CD4-positive, alpha-beta memory T cell (primary cell): ENCODE measurements at regions not wholly inside any gene's neighbourhood (a gene's known extent, or its start where the extent isn't known, plus 50 kb on each side); places are given as distances from the start of the nearest gene placed in this dataset.

Experiments used
- CTCF ChIA-PET: fragments of 350-600 bp; sonication (Branson Sonifier 250); formaldehyde crosslinking; loops from one replicate; lab custom pipeline; 2021; ENCODE audit warnings: inconsistent platforms; ENCODE audit not compliant: partially characterized antibody; lab: Charles Lee
- POLR2A ChIA-PET: fragments of 350-600 bp; sonication (Branson Sonifier 250); formaldehyde crosslinking; loops from one replicate; lab custom pipeline; 2021; ENCODE audit not compliant: partially characterized antibody; lab: Charles Lee
- DNase-seq, 5 donors: peaks; one replicate each; pipeline versions ENCODE4 v3.0.0 to v3.0.0-alpha.2; 2020 to 2022; ENCODE audit warnings: mixed read lengths in 1 of 5
- H3K27ac ChIP-seq: one replicate; pipeline ENCODE4 v1.7.0; 2013; ENCODE audit warnings: low read depth, low read length
- H3K27me3 ChIP-seq: 2 replicates; pipeline ENCODE4 v1.7.0; 2013; ENCODE audit warnings: mild to moderate bottlenecking, low read length, moderate library complexity; ENCODE audit not compliant: insufficient read depth
- H3K36me3 ChIP-seq: 2 replicates; pipeline ENCODE4 v1.7.0; 2013; ENCODE audit warnings: mild to moderate bottlenecking, low read length, moderate library complexity; ENCODE audit not compliant: insufficient read depth
- H3K4me1 ChIP-seq: 2 replicates; pipeline ENCODE4 v1.7.0; 2013; ENCODE audit warnings: mild to moderate bottlenecking, low read length, moderate library complexity; ENCODE audit not compliant: insufficient read depth
- H3K4me3 ChIP-seq, 2 donors: one replicate each; pipeline ENCODE4 v1.7.0; 2013; ENCODE audit warnings: low read length in 2 of 2, mild to moderate bottlenecking in 1 of 2
- H3K9me3 ChIP-seq, 2 donors: one replicate each; pipeline ENCODE4 v1.7.0; 2013; ENCODE audit warnings: low read length in 2 of 2, control low read depth in 1 of 2; ENCODE audit not compliant: control insufficient read depth in 1 of 2
- H3K27ac Mint-ChIP-seq, 7 donors: one replicate each; pipeline ENCODE4 v1.8.0; 2020 to 2021; ENCODE audit warnings: mixed read lengths in 7 of 7, mild to moderate bottlenecking in 6 of 7, inconsistent platforms in 3 of 7, moderate library complexity in 3 of 7
- H3K27me3 Mint-ChIP-seq, 2 donors: one replicate each; pipeline ENCODE4 v1.8.0; 2020 to 2021; ENCODE audit warnings: mixed read lengths in 2 of 2
- H3K36me3 Mint-ChIP-seq, 2 donors: one replicate each; pipeline ENCODE4 v1.8.0; 2020 to 2021; ENCODE audit warnings: mixed read lengths in 2 of 2, inconsistent platforms in 1 of 2, mild to moderate bottlenecking in 1 of 2
- H3K4me1 Mint-ChIP-seq, 4 donors: one replicate each; pipeline ENCODE4 v1.8.0; 2020 to 2021; ENCODE audit warnings: mixed read lengths in 4 of 4, mild to moderate bottlenecking in 1 of 4
- H3K4me3 Mint-ChIP-seq, 8 donors: one replicate each; pipeline ENCODE4 v1.8.0; 2020 to 2021; ENCODE audit warnings: mixed read lengths in 8 of 8, mild to moderate bottlenecking in 7 of 8, moderate library complexity in 6 of 8, inconsistent platforms in 3 of 8
- H3K9me3 Mint-ChIP-seq, 8 donors: one replicate each; pipeline ENCODE4 v1.8.0; 2020 to 2021; ENCODE audit warnings: mixed read lengths in 8 of 8, mild to moderate bottlenecking in 5 of 8, inconsistent platforms in 3 of 8, moderate library complexity in 1 of 8
- intact Hi-C: fragments of 100-400 bp; cut with micrococcal nuclease; formaldehyde crosslinking; loops from one replicate; pipeline ENCODE4 v1.15.1; 2023

- no peak for DNase-seq
- no peaks in the 10 kb centered on the region for H3K27me3 ChIP-seq
- Mint-ChIP-seq H3K27me3 (peaks cover 7 to 11% of the 10 kb centered on the region in 2 donors), H3K36me3 (no peaks in the 10 kb centered on the region), H3K4me3 (no peak overlapping the region), H3K27ac (no peak overlapping the region), H3K9me3 (no peaks in the 10 kb centered on the region), H3K4me1 (no peaks in the 10 kb centered on the region)
- no peak overlapping the region for H3K4me3 ChIP-seq
- intact Hi-C loops: loop anchor here (5.0 kb wide), 1 partner anchor 559 kb away; no protein-coding TSS in a partner anchor
- H3K4me1 ChIP-seq: no peaks in the 10 kb centered on the region
- ChIA-PET POLR2A (no interaction called here), CTCF (interaction anchor here (0.5 kb wide), 1 partner anchor 22 kb away, joined by 4 read pairs; no protein-coding TSS in a partner anchor)
- H3K36me3 ChIP-seq: no peaks in the 10 kb centered on the region
- no peak overlapping the region for H3K27ac ChIP-seq
- H3K9me3 ChIP-seq: no peaks in the 10 kb centered on the region
These were observed 109.2 kb upstream of the MCHR2 start for GRCh38 chr6:100103194-100103593.

DNA sequence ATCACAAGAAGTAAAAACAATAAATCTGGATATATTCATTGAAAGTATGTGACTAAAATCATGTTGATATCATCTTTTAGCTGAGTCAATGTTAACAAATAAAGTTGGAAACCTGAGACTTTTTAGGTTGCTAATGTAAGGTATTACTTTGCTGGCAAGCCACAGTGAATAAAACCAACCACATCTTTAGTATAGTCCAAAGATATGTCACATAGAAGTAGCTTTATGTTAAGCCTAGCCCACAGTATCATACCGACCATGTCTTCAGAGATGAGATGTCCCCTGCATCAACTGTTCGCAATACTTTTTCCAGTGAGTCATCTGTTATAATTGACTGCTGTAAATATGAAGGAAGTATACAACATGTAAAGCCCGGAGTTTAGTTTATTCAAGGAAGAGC, 107.6 kb upstream of the MCHR2 start:
- H3K9me3 Mint-ChIP-seq: no peaks in the 10 kb centered on the region

GRCh38 chr6:100100776-100101175, 106.8 kb upstream of the MCHR2 start:
- Mint-ChIP-seq H3K4me1 (no peaks in the 10 kb centered on the region), H3K36me3 (no peaks in the 10 kb centered on the region), H3K27me3 (peaks cover 7 to 9% of the 10 kb centered on the region in 2 donors), H3K27ac (no peak overlapping the region), H3K4me3 (no peak overlapping the region), H3K9me3 (no peaks in the 10 kb centered on the region)
- Histone ChIP-seq H3K27me3 (no peaks in the 10 kb centered on the region), H3K36me3 (no peaks in the 10 kb centered on the region), H3K27ac (no peak overlapping the region), H3K4me1 (no peaks in the 10 kb centered on the region), H3K9me3 (no peaks in the 10 kb centered on the region), H3K4me3 (no peak overlapping the region)
- POLR2A ChIA-PET: no interaction called here
- intact Hi-C loops: loop anchor here (5.0 kb wide), 1 partner anchor 562 kb away; no protein-coding TSS in a partner anchor
- CTCF ChIA-PET: interaction anchor here (3.4 kb wide), 1 partner anchor 233 kb away, joined by 28 read pairs; no protein-coding TSS in a partner anchor
- no peak for DNase-seq

More for the DNA sequence above, 107.6 kb upstream of the MCHR2 start:
- Mint-ChIP-seq H3K4me1 (no peaks in the 10 kb centered on the region), H3K27ac (no peak overlapping the region), H3K36me3 (no peaks in the 10 kb centered on the region), H3K27me3 (peaks cover 7 to 12% of the 10 kb centered on the region in 2 donors), H3K4me3 (no peak overlapping the region)
- H3K27ac ChIP-seq: no peak overlapping the region
- CTCF ChIA-PET: interaction anchor here (1.0 to 3.4 kb wide), 3 partner anchors 10 to 234 kb away, joined by 3 to 28 read pairs (median 4); no protein-coding TSS in a partner anchor
- no peaks in the 10 kb centered on the region for H3K4me1 ChIP-seq
- DNase-seq: no peak
- POLR2A ChIA-PET: no interaction called here
- H3K4me3 ChIP-seq: no peak overlapping the region
- H3K9me3 ChIP-seq: no peaks in the 10 kb centered on the region
- intact Hi-C loops: loop anchor here (5.0 kb wide), 1 partner anchor 561 kb away; no protein-coding TSS in a partner anchor
- H3K27me3 ChIP-seq: no peaks in the 10 kb centered on the region
- no peaks in the 10 kb centered on the region for H3K36me3 ChIP-seq

DNA sequence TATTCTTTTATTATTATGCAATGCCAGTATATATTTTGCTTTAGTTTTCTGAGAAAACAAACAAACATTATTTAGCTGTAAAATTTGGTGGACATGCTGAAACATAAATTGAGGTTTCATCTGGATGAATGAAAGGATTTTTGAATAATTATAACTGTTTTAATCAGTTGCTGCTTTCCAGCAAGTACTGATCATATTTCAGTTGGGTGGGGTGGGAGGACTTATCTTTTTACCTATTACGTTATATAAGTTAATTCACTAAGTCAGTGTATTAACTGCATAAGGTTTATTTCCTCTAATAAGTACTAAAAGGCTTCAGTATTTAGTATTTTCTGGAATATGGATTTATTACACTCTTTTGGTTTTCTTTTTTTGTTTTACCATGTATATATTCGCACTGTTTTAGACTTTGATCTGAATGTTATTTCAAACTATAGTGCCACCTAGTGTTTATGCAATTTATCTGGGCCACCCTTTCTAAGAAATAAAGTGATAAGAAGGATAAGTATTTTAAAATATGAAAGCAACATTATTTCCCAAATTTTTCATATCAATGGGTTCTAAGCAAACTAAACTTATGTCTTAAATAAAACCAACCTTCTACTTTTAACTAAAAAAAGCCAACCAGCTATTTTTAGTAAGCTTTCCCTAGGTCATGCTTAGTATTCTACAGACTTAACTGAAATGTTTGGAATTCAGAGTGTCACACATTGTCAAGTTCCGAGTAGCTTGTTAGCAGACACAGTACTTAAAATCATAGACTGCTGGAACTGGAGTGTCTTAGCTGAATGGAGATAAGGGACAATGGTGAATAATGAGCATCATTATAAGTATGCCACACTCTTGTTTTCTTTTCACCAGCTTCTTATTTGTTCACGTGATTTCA, 105.4 kb upstream of the MCHR2 start:
- H3K4me1 Mint-ChIP-seq: no peaks in the 10 kb centered on the region
- no peak overlapping the region for H3K4me3 Mint-ChIP-seq
- peak in 1 of 5 donors; percentile 9 for DNase-seq
- H3K36me3 Mint-ChIP-seq: no peaks in the 10 kb centered on the region
- no peak overlapping the region for H3K27ac Mint-ChIP-seq
- Histone ChIP-seq H3K27ac (no peak overlapping the region), H3K4me3 (no peak overlapping the region), H3K4me1 (no peaks in the 10 kb centered on the region), H3K36me3 (no peaks in the 10 kb centered on the region), H3K27me3 (no peaks in the 10 kb centered on the region), H3K9me3 (no peaks in the 10 kb centered on the region)
- H3K9me3 Mint-ChIP-seq: peaks cover 0 to under 1% (median 0%) of the 10 kb centered on the region in 8 donors
- ChIA-PET POLR2A (no interaction called here), CTCF (interaction anchor here (1.0 to 3.4 kb wide), 2 partner anchors 22 to 232 kb away, joined by 3 to 28 read pairs; no protein-coding TSS in a partner anchor)
- H3K27me3 Mint-ChIP-seq: peaks cover 7% of the 10 kb centered on the region in 2 donors
- intact Hi-C loops: loop anchor here (2.0 to 5.0 kb wide), 2 partner anchors 511 to 563 kb away; no protein-coding TSS in a partner anchor

- intact Hi-C loops: no loop called here
- H3K4me3 ChIP-seq: no peak overlapping the region
These were observed 102.9 kb upstream of the MCHR2 start for GRCh38 chr6:100096936-100097335.

GRCh38 chr6:100096341-100096740, 102.3 kb upstream of the MCHR2 start:
- Mint-ChIP-seq H3K4me1 (no peaks in the 10 kb centered on the region), H3K9me3 (peaks cover 0 to 1% (median 0%) of the 10 kb centered on the region in 8 donors), H3K27me3 (peaks cover 1 to 5% of the 10 kb centered on the region in 2 donors), H3K4me3 (no peak overlapping the region), H3K27ac (no peak overlapping the region), H3K36me3 (no peaks in the 10 kb centered on the region)
- H3K4me3 ChIP-seq: no peak overlapping the region
- no peak for DNase-seq
- intact Hi-C loops: no loop called here
- POLR2A ChIA-PET: no interaction called here
- H3K9me3 ChIP-seq: no peaks in the 10 kb centered on the region
- CTCF ChIA-PET: interaction anchor here (0.8 to 2.3 kb wide), 2 partner anchors 9 to 11 kb away, joined by 5 to 7 read pairs; no protein-coding TSS in a partner anchor
- H3K27me3 ChIP-seq: no peaks in the 10 kb centered on the region
- H3K36me3 ChIP-seq: no peaks in the 10 kb centered on the region
- H3K4me1 ChIP-seq: no peaks in the 10 kb centered on the region
- no peak overlapping the region for H3K27ac ChIP-seq

More at GRCh38 chr6:100096936-100097335, 102.9 kb upstream of the MCHR2 start:
- Histone ChIP-seq H3K4me1 (no peaks in the 10 kb centered on the region), H3K27ac (no peak overlapping the region), H3K9me3 (no peaks in the 10 kb centered on the region), H3K36me3 (no peaks in the 10 kb centered on the region), H3K27me3 (no peaks in the 10 kb centered on the region)
- CTCF ChIA-PET: interaction anchor here (0.8 to 2.3 kb wide), 2 partner anchors 9 to 11 kb away, joined by 5 to 7 read pairs; no protein-coding TSS in a partner anchor
- no peak for DNase-seq
- Mint-ChIP-seq H3K36me3 (no peaks in the 10 kb centered on the region), H3K4me3 (no peak overlapping the region), H3K27me3 (peaks cover 3 to 5% of the 10 kb centered on the region in 2 donors), H3K27ac (no peak overlapping the region), H3K4me1 (no peaks in the 10 kb centered on the region), H3K9me3 (peaks cover 0 to 1% (median 0%) of the 10 kb centered on the region in 8 donors)
- POLR2A ChIA-PET: no interaction called here

GRCh38 chr6:100093405-100093804, 99.4 kb upstream of the MCHR2 start:
- intact Hi-C loops: no loop called here
- Mint-ChIP-seq H3K27ac (no peak overlapping the region), H3K27me3 (peaks cover 0 to 4% of the 10 kb centered on the region in 2 donors), H3K36me3 (no peaks in the 10 kb centered on the region), H3K9me3 (peaks cover 0 to 1% (median 0%) of the 10 kb centered on the region in 8 donors), H3K4me1 (no peaks in the 10 kb centered on the region), H3K4me3 (no peak overlapping the region)
- Histone ChIP-seq H3K27me3 (no peaks in the 10 kb centered on the region), H3K9me3 (no peaks in the 10 kb centered on the region), H3K36me3 (no peaks in the 10 kb centered on the region), H3K4me3 (no peak overlapping the region), H3K27ac (no peak overlapping the region), H3K4me1 (no peaks in the 10 kb centered on the region)
- ChIA-PET POLR2A (no interaction called here), CTCF (no interaction called here)
- DNase-seq: no peak
